ENCODE measurements at regions not wholly inside any gene's neighbourhood (a gene's known extent, or its start where the extent isn't known, plus 50 kb on each side); places are given as distances from the start of the nearest gene placed in this dataset.
A peak's percentile ranks its signal among the peaks of the same experiment; 100 is the strongest.

- 43 to 51% (median 45%) methylated on average over 5 of the region's 5 CpGs for WGBS, 3 donors
- Histone ChIP-seq H3K36me3 (no peaks in the 10 kb centered on the region), H3K4me3 (no peak overlapping the region), H3K9me3 (no peaks in the 10 kb centered on the region), H3K4me1 (ENCODE audit: insufficient read depth) (peaks cover 7% of the 10 kb centered on the region), H3K27ac (no peak overlapping the region), H3K27me3 (no peaks in the 10 kb centered on the region)
- TF ChIP-seq EP300 (IDR thresholded peaks at IDR 0.05) (no peak), CTCF (IDR thresholded peaks at IDR 0.05) (no peak), POLR2A (IDR thresholded peaks at IDR 0.05) (no peak)
- intact Hi-C loops (cut with DNase I), result loop anchor here in 2 of 4 donors (5.0 to 10.0 kb wide), 2 partner anchors 744 to 751 kb away; no protein-coding TSS in a partner anchor
- peak in 1 of 5 donors; percentile 40 for DNase-seq
These were observed 199.2 kb downstream of the TFCP2L1 start for GRCh38 chr2:121085801-121086200.

- Histone ChIP-seq H3K27me3 (no peaks in the 10 kb centered on the region), H3K27ac (no peak overlapping the region), H3K4me1 (ENCODE audit: insufficient read depth) (peaks cover 7% of the 10 kb centered on the region), H3K4me3 (no peak overlapping the region), H3K36me3 (no peaks in the 10 kb centered on the region), H3K9me3 (no peaks in the 10 kb centered on the region)
- TF ChIP-seq CTCF (IDR thresholded peaks at IDR 0.05) (no peak), POLR2A (IDR thresholded peaks at IDR 0.05) (no peak), EP300 (IDR thresholded peaks at IDR 0.05) (no peak)
- 80 to 85% (median 82%) methylated on average over 10 to 12 of the region's 12 CpGs for WGBS, 3 donors
- DNase-seq, result no peak
- intact Hi-C loops (cut with DNase I), result loop anchor here in 2 of 4 donors (5.0 to 10.0 kb wide), 2 partner anchors 744 to 752 kb away; no protein-coding TSS in a partner anchor
These were observed 198.6 kb downstream of the TFCP2L1 start for GRCh38 chr2:121086450-121086849.

GRCh38 chr2:121087117-121087516, 197.9 kb downstream of the TFCP2L1 start:
- TF ChIP-seq EP300 (IDR thresholded peaks at IDR 0.05) (no peak), CTCF (IDR thresholded peaks at IDR 0.05) (no peak), POLR2A (IDR thresholded peaks at IDR 0.05) (no peak)
- intact Hi-C loops (cut with DNase I), result loop anchor here in 2 of 4 donors (5.0 to 10.0 kb wide), 2 partner anchors 745 to 752 kb away; no protein-coding TSS in a partner anchor
- no peak for DNase-seq
- Histone ChIP-seq H3K9me3 (no peaks in the 10 kb centered on the region), H3K27ac (no peak overlapping the region), H3K4me1 (ENCODE audit: insufficient read depth) (peaks cover 7% of the 10 kb centered on the region), H3K27me3 (no peaks in the 10 kb centered on the region), H3K4me3 (no peak overlapping the region), H3K36me3 (no peaks in the 10 kb centered on the region)
- 91 to 93% (median 91%) methylated on average over 7 of the region's 7 CpGs for WGBS, 3 donors

GRCh38 chr2:121088251-121089165, 196.5 kb downstream of the TFCP2L1 start:
- peaks cover 7% of the 10 kb centered on the region for H3K4me1 ChIP-seq (ENCODE audit: insufficient read depth)
- no peaks in the 10 kb centered on the region for H3K27me3 ChIP-seq
- no peaks in the 10 kb centered on the region for H3K36me3 ChIP-seq
- intact Hi-C loops (cut with DNase I), result loop anchor here in 2 of 4 donors (5.0 to 10.0 kb wide), 2 partner anchors 746 to 754 kb away; no protein-coding TSS in a partner anchor
- peak in 4 of 5 donors; percentile 39 to 79 (median 66) for DNase-seq
- TF ChIP-seq POLR2A (IDR thresholded peaks at IDR 0.05) (no peak), EP300 (IDR thresholded peaks at IDR 0.05) (no peak)
- H3K27ac ChIP-seq, result no peak overlapping the region
- 39 to 42% (median 40%) methylated on average over 27 of the region's 27 CpGs for WGBS, 3 donors
- H3K9me3 ChIP-seq, result no peaks in the 10 kb centered on the region
- H3K4me3 ChIP-seq, result no peak overlapping the region

Measured in ovary (tissue), 7 donors.